HCT116 (cell line): ENCODE measurements at regions not wholly inside any gene's neighbourhood (a gene's known extent, or its start where the extent isn't known, plus 50 kb on each side); places are given as distances from the start of the nearest gene placed in this dataset.

ENCODE experiments used
- EZH2 ChIP-seq: fragments of 200-600 bp; sonication (generic); IDR thresholded peaks from 2 replicates; pipeline ENCODE4 v1.6.1; 2017; ENCODE audit warnings: antibody characterized with exemption, mixed run types
- POLR2AphosphoS5 ChIP-seq: IDR thresholded peaks from 2 replicates; pipeline ENCODE4 v1.6.1; 2011; ENCODE audit warnings: mild to moderate bottlenecking, low read depth, low read length, moderate library complexity
- TF ChIP-seq, protein P1 (sequence below), 3 experiments: fragments of 200-600 bp in 1 of 3; sonication (generic) in 1 of 3; IDR thresholded peaks in 2 of 3; conservative IDR thresholded peaks in 1 of 3; 2 replicates each; pipeline ENCODE4 v1.5.1; 2012 to 2017; ENCODE audit warnings: low read depth in 2 of 3, low read length in 2 of 3, antibody characterized with exemption in 1 of 3, borderline replicate concordance in 1 of 3, control low read depth in 1 of 3, mild to moderate bottlenecking in 1 of 3, mixed read lengths in 1 of 3, mixed run types in 1 of 3, moderate library complexity in 1 of 3; ENCODE audit not compliant: insufficient read depth in 1 of 3
- TF ChIP-seq, protein P2 (sequence below): IDR thresholded peaks from 2 replicates; pipeline ENCODE4 v1.6.1; 2012

DNA sequence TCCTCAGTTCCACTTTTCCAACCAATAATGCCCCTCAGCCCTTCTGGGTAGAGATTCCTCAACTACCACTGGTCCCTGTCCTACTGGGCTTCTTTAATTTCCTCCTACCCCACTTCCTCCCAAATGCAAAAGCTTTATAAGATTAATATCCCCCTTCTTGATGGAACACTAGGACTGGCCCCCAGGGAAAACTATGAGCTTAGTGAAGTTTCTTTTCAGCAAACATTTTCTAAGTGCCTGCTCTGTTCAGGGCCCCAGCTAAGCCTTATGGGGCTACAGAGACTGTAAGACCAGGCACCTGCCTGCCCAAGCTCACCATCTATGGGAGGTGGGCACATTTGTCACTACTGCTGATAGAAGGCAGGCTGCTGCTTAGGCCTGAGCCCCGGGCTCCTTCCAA is 79.4 kb downstream of the RPLP1 start:
- TF ChIP-seq, protein P1, sequence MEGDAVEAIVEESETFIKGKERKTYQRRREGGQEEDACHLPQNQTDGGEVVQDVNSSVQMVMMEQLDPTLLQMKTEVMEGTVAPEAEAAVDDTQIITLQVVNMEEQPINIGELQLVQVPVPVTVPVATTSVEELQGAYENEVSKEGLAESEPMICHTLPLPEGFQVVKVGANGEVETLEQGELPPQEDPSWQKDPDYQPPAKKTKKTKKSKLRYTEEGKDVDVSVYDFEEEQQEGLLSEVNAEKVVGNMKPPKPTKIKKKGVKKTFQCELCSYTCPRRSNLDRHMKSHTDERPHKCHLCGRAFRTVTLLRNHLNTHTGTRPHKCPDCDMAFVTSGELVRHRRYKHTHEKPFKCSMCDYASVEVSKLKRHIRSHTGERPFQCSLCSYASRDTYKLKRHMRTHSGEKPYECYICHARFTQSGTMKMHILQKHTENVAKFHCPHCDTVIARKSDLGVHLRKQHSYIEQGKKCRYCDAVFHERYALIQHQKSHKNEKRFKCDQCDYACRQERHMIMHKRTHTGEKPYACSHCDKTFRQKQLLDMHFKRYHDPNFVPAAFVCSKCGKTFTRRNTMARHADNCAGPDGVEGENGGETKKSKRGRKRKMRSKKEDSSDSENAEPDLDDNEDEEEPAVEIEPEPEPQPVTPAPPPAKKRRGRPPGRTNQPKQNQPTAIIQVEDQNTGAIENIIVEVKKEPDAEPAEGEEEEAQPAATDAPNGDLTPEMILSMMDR (IDR thresholded peaks at IDR 0.05 in 2 of 3, conservative IDR thresholded peaks at IDR 0.05 in 1 of 3; ENCODE audit: borderline replicate concordance in 1 of 3, insufficient read depth in 1 of 3, low read depth in 2 of 3, low read length in 2 of 3) = no peak
- TF ChIP-seq EZH2 (no peak), POLR2AphosphoS5 (no peak)
- TF ChIP-seq, protein P2, sequence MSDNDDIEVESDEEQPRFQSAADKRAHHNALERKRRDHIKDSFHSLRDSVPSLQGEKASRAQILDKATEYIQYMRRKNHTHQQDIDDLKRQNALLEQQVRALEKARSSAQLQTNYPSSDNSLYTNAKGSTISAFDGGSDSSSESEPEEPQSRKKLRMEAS = no peak
